ENCODE measurements at regions not wholly inside any gene's neighbourhood (a gene's known extent, or its start where the extent isn't known, plus 50 kb on each side); places are given as distances from the start of the nearest gene placed in this dataset.

DNA sequence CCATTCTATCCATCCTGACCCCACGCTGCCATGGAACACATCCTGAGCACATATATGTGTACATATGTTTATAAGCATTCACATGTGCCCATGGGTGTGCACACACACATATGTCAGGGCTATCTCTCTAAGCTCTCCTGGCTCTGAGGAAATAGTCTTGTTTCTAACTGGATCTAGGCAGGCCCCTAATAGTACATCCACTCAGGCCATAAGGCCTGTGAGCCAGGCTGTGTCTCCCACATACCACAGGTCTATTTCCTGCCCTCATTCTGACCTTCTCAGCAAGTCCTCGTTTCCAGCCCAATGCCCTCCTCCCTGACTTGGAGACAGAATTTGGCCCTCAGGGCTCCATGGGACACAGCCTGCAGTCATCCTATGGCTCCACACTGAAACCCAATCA, 284.8 kb upstream of the CTNNB1 start:
- no peak for DNase-seq (ENCODE audit: extremely low spot score)
- Histone ChIP-seq H3K27me3 (no peaks in the 10 kb centered on the region), H3K36me3 (no peaks in the 10 kb centered on the region), H3K27ac (replicated peaks in 1 of 4) (no peak overlapping the region), H3K9me3 (no peaks in the 10 kb centered on the region), H3K4me3 (no peak overlapping the region), H3K4me1 (peaks cover 0 to 7% (median 0%) of the 10 kb centered on the region in 4 donors)
- intact Hi-C loops (cut with DNase I): no loop called here
- 73% methylated on average over 2 of the region's 2 CpGs for WGBS
- no peak for TF ChIP-seq EP300 (IDR thresholded peaks at IDR 0.05)
- no peak for TF ChIP-seq POLR2AphosphoS5 (IDR thresholded peaks at IDR 0.05)
- TF ChIP-seq, protein P1, sequence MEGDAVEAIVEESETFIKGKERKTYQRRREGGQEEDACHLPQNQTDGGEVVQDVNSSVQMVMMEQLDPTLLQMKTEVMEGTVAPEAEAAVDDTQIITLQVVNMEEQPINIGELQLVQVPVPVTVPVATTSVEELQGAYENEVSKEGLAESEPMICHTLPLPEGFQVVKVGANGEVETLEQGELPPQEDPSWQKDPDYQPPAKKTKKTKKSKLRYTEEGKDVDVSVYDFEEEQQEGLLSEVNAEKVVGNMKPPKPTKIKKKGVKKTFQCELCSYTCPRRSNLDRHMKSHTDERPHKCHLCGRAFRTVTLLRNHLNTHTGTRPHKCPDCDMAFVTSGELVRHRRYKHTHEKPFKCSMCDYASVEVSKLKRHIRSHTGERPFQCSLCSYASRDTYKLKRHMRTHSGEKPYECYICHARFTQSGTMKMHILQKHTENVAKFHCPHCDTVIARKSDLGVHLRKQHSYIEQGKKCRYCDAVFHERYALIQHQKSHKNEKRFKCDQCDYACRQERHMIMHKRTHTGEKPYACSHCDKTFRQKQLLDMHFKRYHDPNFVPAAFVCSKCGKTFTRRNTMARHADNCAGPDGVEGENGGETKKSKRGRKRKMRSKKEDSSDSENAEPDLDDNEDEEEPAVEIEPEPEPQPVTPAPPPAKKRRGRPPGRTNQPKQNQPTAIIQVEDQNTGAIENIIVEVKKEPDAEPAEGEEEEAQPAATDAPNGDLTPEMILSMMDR (IDR thresholded peaks at IDR 0.05): no peak
- no peak for TF ChIP-seq POLR2A (IDR thresholded peaks at IDR 0.05; ENCODE audit: low read depth)

DNA sequence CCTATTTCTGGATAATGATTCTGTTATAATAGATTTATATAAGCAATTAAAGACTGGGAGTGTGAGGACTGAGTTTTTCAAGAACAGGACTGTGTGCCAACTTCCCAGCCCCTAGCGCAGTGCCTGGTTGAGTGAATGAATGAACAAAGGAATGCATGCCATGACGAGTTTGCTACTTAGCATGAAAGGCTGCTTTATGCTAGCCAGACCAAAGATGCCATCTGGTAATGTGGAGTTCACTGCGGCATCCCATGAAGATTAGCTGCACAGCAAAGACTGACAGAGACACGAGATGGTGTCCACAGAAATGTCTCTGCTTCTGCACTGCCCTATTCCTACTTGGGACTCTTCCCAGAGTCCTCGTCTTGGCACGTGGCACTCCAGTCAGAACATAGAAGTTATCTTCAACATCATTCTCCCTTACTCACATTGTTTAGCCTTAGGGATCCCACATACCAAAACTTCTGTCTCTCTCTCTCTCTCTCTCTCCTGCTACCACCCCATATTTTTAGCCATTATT, 283.9 kb upstream of the CTNNB1 start:
- intact Hi-C loops (cut with DNase I): no loop called here
- no peak overlapping the region for H3K27ac ChIP-seq (replicated peaks in 1 of 4)
- H3K27me3 ChIP-seq: no peaks in the 10 kb centered on the region
- H3K4me1 ChIP-seq: peaks cover 0 to 7% (median 0%) of the 10 kb centered on the region in 4 donors
- DNase-seq (ENCODE audit: extremely low spot score): peak; percentile 82
- no peak for TF ChIP-seq EP300 (IDR thresholded peaks at IDR 0.05)
- no peak for TF ChIP-seq POLR2A (IDR thresholded peaks at IDR 0.05; ENCODE audit: low read depth)
- no peak for TF ChIP-seq POLR2AphosphoS5 (IDR thresholded peaks at IDR 0.05)
- TF ChIP-seq, protein P1 (IDR thresholded peaks at IDR 0.05): no peak
- H3K9me3 ChIP-seq: no peaks in the 10 kb centered on the region
- 73% methylated on average over 6 of the region's 6 CpGs for WGBS
- no peaks in the 10 kb centered on the region for H3K36me3 ChIP-seq
- no peak overlapping the region for H3K4me3 ChIP-seq

DNA sequence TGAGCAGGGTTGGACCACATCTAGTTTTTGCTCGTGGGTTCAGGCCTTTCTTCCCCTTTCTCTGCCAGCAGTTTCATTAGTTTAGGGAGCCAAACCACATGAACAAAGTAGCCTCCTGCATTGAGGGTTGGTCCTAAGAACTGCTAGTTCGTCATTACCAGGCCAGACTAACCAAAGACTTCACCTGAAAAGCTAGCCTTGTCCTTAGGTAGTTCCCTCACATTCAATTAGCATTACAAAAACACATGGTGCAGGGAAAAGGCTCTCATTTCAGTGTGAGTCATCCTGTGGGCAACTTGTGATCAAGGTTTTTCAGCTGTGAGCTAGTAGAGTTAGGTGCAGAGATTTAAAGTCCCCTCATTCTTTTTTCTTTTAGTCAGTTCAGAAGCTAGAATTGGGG, 279.3 kb upstream of the CTNNB1 start:
- WGBS: 75% methylated on average over 2 of the region's 2 CpGs
- TF ChIP-seq EP300 (IDR thresholded peaks at IDR 0.05): no peak
- no peak for TF ChIP-seq POLR2A (IDR thresholded peaks at IDR 0.05; ENCODE audit: low read depth)
- TF ChIP-seq POLR2AphosphoS5 (IDR thresholded peaks at IDR 0.05): no peak
- DNase-seq (ENCODE audit: extremely low spot score): no peak
- Histone ChIP-seq H3K9me3 (no peaks in the 10 kb centered on the region), H3K27ac (replicated peaks in 1 of 4) (no peak overlapping the region), H3K27me3 (no peaks in the 10 kb centered on the region), H3K4me3 (no peak overlapping the region), H3K4me1 (no peaks in the 10 kb centered on the region), H3K36me3 (no peaks in the 10 kb centered on the region)
- intact Hi-C loops (cut with DNase I): no loop called here

DNA sequence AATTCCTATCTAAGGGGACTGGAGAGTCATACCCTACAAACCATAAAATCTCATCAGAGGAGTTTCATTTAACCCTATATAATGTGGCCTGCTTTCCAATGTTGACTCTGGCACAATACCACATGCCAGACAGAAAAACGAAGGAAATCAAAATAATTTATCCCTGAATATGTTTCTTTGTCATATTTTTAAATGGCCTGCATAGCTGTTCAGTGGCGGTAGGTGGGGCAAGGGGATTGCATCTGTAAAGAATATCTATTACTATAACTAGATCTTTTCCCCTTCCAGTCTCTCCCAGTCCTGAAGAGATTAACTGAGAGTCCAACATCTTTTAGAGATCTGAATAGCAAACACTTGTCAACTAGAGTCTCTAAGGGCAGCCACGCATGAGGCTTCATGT, 278.1 kb upstream of the CTNNB1 start:
- no peaks in the 10 kb centered on the region for H3K27me3 ChIP-seq
- intact Hi-C loops (cut with DNase I): no loop called here
- H3K36me3 ChIP-seq: no peaks in the 10 kb centered on the region
- no peaks in the 10 kb centered on the region for H3K4me1 ChIP-seq
- no peak overlapping the region for H3K27ac ChIP-seq (replicated peaks in 1 of 4)
- TF ChIP-seq POLR2AphosphoS5 (IDR thresholded peaks at IDR 0.05): no peak
- TF ChIP-seq EP300 (IDR thresholded peaks at IDR 0.05): no peak
- TF ChIP-seq POLR2A (IDR thresholded peaks at IDR 0.05; ENCODE audit: low read depth): no peak
- TF ChIP-seq, protein P1 (IDR thresholded peaks at IDR 0.05): no peak
- WGBS: 87% methylated on average over 3 of the region's 3 CpGs
- DNase-seq (ENCODE audit: extremely low spot score): no peak
- no peaks in the 10 kb centered on the region for H3K9me3 ChIP-seq
- H3K4me3 ChIP-seq: no peak overlapping the region

DNA sequence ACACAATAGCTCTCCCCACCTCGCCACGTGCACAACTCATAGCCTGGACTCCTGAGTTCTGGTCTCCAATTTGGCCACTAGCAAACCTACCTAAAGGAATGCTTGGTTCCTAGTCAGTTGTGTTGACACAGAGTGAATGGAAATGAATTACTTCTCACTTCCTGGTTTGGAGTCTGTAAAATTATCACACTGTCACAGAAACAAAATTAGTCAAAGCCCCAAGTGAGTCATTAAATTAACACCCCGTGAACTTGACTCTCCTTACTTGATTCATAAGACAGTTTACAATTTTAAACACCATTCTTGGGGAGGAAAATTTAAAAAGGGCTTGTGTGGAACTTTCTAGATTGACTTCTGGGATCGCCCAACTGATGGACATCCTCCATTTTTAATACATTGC, 276.2 kb upstream of the CTNNB1 start:
- H3K4me1 ChIP-seq: no peaks in the 10 kb centered on the region
- intact Hi-C loops (cut with DNase I): no loop called here
- no peak overlapping the region for H3K27ac ChIP-seq (replicated peaks in 1 of 4)
- no peak for TF ChIP-seq POLR2A (IDR thresholded peaks at IDR 0.05; ENCODE audit: low read depth)
- TF ChIP-seq POLR2AphosphoS5 (IDR thresholded peaks at IDR 0.05): no peak
- no peak for TF ChIP-seq EP300 (IDR thresholded peaks at IDR 0.05)
- TF ChIP-seq, protein P1 (IDR thresholded peaks at IDR 0.05): no peak
- no peaks in the 10 kb centered on the region for H3K9me3 ChIP-seq
- no peak overlapping the region for H3K4me3 ChIP-seq
- no peak for DNase-seq (ENCODE audit: extremely low spot score)
- H3K36me3 ChIP-seq: no peaks in the 10 kb centered on the region
- 85% methylated on average over 4 of the region's 4 CpGs for WGBS
- H3K27me3 ChIP-seq: no peaks in the 10 kb centered on the region
